ENCODE measurements at regions not wholly inside any gene's neighbourhood (a gene's known extent, or its start where the extent isn't known, plus 50 kb on each side); places are given as distances from the start of the nearest gene placed in this dataset.

DNA sequence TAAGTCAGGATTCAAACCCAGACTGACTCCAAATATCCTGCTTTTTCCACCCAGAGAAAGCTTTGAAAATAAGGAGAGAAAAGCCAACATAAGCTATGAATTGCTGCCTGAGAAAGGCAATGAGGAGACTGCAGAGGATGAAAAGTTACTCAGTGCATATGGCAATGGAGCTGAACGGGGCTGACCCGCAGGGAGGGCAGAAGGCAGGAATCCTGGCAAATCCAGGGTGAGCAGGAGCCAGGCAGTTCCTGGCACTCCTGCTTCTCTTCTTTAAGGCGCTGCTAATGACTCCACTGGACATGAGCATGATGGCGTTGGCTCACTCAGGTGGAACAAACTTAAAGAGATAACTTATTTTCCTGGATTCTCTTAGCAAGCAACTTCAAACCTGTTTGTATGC is 95.2 kb upstream of the TMCC3 start:
- Histone ChIP-seq H3K4me1 (no peaks in the 10 kb centered on the region), H3K36me3 (no peaks in the 10 kb centered on the region), H3K27ac (no peak overlapping the region), H3K4me3 (no peak overlapping the region), H3K9me3 (no peaks in the 10 kb centered on the region), H3K27me3 (no peaks in the 10 kb centered on the region)
- no peak for ATAC-seq
- no peak for DNase-seq
- TF ChIP-seq POLR2A (IDR thresholded peaks at IDR 0.05) = no peak
- TF ChIP-seq, protein P1, sequence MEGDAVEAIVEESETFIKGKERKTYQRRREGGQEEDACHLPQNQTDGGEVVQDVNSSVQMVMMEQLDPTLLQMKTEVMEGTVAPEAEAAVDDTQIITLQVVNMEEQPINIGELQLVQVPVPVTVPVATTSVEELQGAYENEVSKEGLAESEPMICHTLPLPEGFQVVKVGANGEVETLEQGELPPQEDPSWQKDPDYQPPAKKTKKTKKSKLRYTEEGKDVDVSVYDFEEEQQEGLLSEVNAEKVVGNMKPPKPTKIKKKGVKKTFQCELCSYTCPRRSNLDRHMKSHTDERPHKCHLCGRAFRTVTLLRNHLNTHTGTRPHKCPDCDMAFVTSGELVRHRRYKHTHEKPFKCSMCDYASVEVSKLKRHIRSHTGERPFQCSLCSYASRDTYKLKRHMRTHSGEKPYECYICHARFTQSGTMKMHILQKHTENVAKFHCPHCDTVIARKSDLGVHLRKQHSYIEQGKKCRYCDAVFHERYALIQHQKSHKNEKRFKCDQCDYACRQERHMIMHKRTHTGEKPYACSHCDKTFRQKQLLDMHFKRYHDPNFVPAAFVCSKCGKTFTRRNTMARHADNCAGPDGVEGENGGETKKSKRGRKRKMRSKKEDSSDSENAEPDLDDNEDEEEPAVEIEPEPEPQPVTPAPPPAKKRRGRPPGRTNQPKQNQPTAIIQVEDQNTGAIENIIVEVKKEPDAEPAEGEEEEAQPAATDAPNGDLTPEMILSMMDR (IDR thresholded peaks at IDR 0.05) = no peak
- intact Hi-C loops (cut with DNase I) = no loop called here
- 91% methylated on average over 4 of the region's 4 CpGs for WGBS (ENCODE audit: insufficient coverage, low coverage, low lambda C conversion rate, missing lambda C conversion rate)

DNA sequence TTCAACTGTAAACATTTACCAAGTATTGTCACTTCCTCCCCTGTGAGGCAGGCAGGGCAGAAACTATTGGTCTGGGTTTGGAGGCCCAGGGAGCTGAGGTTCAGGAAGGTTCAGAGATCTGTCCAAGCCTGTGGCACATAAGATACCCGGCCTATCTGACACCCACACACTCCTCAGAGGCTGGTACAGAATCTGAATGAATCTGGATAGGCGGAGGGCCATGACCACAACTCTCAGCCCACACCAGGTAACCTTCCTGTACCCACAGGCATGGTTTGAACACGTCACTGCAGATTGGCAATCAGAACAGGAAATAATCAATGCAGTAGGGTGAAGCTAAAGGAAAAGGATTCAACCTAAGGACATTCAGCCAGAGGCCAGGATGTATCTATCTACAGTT is 92.8 kb upstream of the TMCC3 start:
- no peaks in the 10 kb centered on the region for H3K4me1 ChIP-seq

DNA sequence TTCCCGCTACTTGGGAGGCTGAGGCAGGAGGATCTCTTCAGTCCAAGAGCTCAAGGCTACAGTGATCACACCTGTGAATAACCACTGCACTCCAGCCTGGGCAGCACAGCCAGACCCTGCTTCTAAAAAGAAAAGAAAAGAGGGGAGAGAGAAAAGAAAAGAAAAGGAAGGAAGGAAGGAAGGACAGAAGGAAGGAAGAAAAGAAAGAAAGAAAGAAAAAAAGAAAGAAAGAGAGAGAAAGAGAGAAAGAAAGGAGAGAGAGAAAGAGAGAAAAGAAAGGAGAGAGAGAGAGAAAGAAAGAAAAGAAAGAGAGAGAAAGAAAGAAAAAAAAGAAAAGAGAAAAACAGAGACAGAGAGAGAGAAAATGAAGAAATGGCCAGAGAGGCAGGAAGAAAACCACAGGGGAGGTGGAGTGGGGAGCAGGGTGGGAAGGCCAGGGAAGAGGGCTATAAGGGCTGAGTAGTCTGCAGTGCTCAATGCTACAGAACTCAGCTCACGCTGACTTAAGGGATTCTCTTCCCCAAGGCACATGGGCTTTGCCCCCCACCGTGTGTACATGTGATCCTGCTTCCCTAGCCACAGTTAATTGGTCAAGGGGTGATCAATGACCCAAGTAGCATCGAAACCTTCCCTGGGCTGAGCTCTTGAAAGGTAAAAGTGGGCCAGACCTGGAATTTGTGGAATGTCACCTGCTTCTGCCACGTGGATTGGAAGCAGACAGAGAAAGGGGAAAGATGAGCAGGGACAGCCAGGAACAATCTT is 90.4 kb upstream of the TMCC3 start:
- intact Hi-C loops (cut with DNase I) = no loop called here
- Histone ChIP-seq H3K4me3 (no peak overlapping the region), H3K36me3 (no peaks in the 10 kb centered on the region), H3K27me3 (no peaks in the 10 kb centered on the region), H3K4me1 (no peaks in the 10 kb centered on the region), H3K9me3 (no peaks in the 10 kb centered on the region), H3K27ac (no peak overlapping the region)
- no peak for DNase-seq
- TF ChIP-seq POLR2A (IDR thresholded peaks at IDR 0.05) = no peak
- TF ChIP-seq, protein P1 (IDR thresholded peaks at IDR 0.05) = no peak
- 44% methylated on average over 3 of the region's 5 CpGs for WGBS (ENCODE audit: insufficient coverage, low coverage, low lambda C conversion rate, missing lambda C conversion rate)
- ATAC-seq = no peak

More for the DNA sequence above, 92.8 kb upstream of the TMCC3 start:
- DNase-seq (no peak), ATAC-seq (no peak)
- TF ChIP-seq, protein P1 (IDR thresholded peaks at IDR 0.05) = no peak
- TF ChIP-seq POLR2A (IDR thresholded peaks at IDR 0.05) = no peak
- Histone ChIP-seq H3K27ac (no peak overlapping the region), H3K27me3 (no peaks in the 10 kb centered on the region), H3K9me3 (no peaks in the 10 kb centered on the region), H3K36me3 (no peaks in the 10 kb centered on the region), H3K4me3 (no peak overlapping the region)
- intact Hi-C loops (cut with DNase I) = no loop called here
- WGBS (ENCODE audit: insufficient coverage, low coverage, low lambda C conversion rate, missing lambda C conversion rate) = 45% methylated on average over 2 of the region's 3 CpGs

DNA sequence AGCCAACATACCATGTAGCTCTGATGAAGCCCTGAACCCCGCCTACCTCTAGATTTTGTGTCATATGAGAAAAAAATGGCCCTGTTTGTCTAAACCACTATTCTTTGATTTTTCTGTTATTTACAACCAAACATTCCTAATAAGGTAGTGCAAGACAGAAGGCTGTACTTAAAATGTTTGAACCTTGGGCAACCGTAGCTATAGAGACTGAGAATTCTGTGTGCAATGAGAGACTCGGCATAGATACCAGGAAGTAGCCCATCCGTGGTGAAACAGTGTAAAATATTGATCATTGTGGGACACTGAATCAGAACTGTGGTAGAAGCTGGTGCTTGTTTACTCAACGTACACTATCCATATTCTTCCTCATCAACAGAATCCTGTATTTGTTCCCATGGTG is 86.5 kb upstream of the TMCC3 start:
- TF ChIP-seq, protein P1 (IDR thresholded peaks at IDR 0.05) = no peak
- TF ChIP-seq POLR2A (IDR thresholded peaks at IDR 0.05) = no peak
- no peak for ATAC-seq
- Histone ChIP-seq H3K36me3 (no peaks in the 10 kb centered on the region), H3K9me3 (no peaks in the 10 kb centered on the region), H3K4me1 (no peaks in the 10 kb centered on the region), H3K27me3 (no peaks in the 10 kb centered on the region), H3K27ac (no peak overlapping the region), H3K4me3 (no peak overlapping the region)
- WGBS (ENCODE audit: insufficient coverage, low coverage, low lambda C conversion rate, missing lambda C conversion rate) = 74% methylated on average over 5 of the region's 5 CpGs
- DNase-seq = no peak
- intact Hi-C loops (cut with DNase I) = no loop called here
